ENCODE measurements at regions not wholly inside any gene's neighbourhood (a gene's known extent, or its start where the extent isn't known, plus 50 kb on each side); places are given as distances from the start of the nearest gene placed in this dataset.

- Histone ChIP-seq H4K20me1 (ENCODE audit: control insufficient read depth, insufficient read depth) (no peaks in the 10 kb centered on the region), H3K9ac (ENCODE audit: control insufficient read depth, insufficient read depth, low read length) (no peak overlapping the region), H3K79me2 (ENCODE audit: control insufficient read depth, insufficient read depth, low read length) (no peaks in the 10 kb centered on the region), H3K9me3 (replicated peaks; ENCODE audit: control insufficient read depth, insufficient read depth, low read length) (no peaks in the 10 kb centered on the region), H3K36me3 (ENCODE audit: control insufficient read depth in 2 of 2, insufficient read depth in 2 of 2, low read length in 1 of 2) (no peaks in the 10 kb centered on the region), H2AFZ (ENCODE audit: control insufficient read depth, low read depth, low read length) (no peak overlapping the region), H3K27ac (ENCODE audit: control insufficient read depth, insufficient read depth) (no peak overlapping the region), H3K4me2 (ENCODE audit: control insufficient read depth, insufficient read depth) (no peak overlapping the region), H3K4me3 (no peak overlapping the region), H3K4me1 (ENCODE audit: control insufficient read depth, insufficient read depth, low read length) (no peaks in the 10 kb centered on the region), H3K27me3 (replicated peaks in 1 of 2; ENCODE audit: control insufficient read depth in 2 of 2, insufficient read depth in 2 of 2, low read length in 1 of 2) (no peaks in the 10 kb centered on the region)
- TF ChIP-seq KDM1A (IDR thresholded peaks at IDR 0.05; ENCODE audit: borderline replicate concordance) (no peak), GABPA (IDR thresholded peaks at IDR 0.05; ENCODE audit: low read depth) (no peak), SP1 (IDR thresholded peaks at IDR 0.05; ENCODE audit: low read depth, low read length) (no peak), ATF3 (IDR thresholded peaks at IDR 0.05; ENCODE audit: borderline replicate concordance, extremely low read depth, low read depth, low read length) (no peak), NR2C2 (IDR thresholded peaks at IDR 0.05; ENCODE audit: borderline replicate concordance, control insufficient read depth, insufficient read length, low read depth) (no peak), ZNF622 (IDR thresholded peaks at IDR 0.05) (no peak), SIN3A (IDR thresholded peaks at IDR 0.05; ENCODE audit: low read depth, low read length) (no peak)
- SMC1A ChIA-PET (ENCODE audit: uncharacterized antibody, unreplicated experiment), result no interaction called here
- DNase-seq (ENCODE audit: low read depth, low spot score) (no peak), ATAC-seq (no peak), FAIRE-seq (no peak)
- CTCF ChIA-PET, result no interaction called here
- WGBS (ENCODE audit: insufficient coverage, insufficient replicate concordance, low lambda C conversion rate, missing lambda C conversion rate), result 40% methylated on average over 5 of the region's 5 CpGs
- RAD21 ChIA-PET (ENCODE audit: unreplicated experiment), result no interaction called here
- intact Hi-C loops (cut with micrococcal nuclease; ENCODE audit: unreplicated experiment) (no loop called here), in situ Hi-C loops (cut with MboI) (no loop called here)
- BruUV-seq (replicated peaks), result no TSS peak
- POLR2A ChIA-PET, result no interaction called here
Observed at GRCh38 chr16:26542198-26542597, 524.5 kb upstream of the C16orf82 start.

- ATAC-seq (no peak), FAIRE-seq (no peak), DNase-seq (ENCODE audit: low read depth, low spot score) (no peak)
- CTCF ChIA-PET, result no interaction called here
- Histone ChIP-seq H2AFZ (ENCODE audit: control insufficient read depth, low read depth, low read length) (no peak overlapping the region), H3K79me2 (ENCODE audit: control insufficient read depth, insufficient read depth, low read length) (no peaks in the 10 kb centered on the region), H3K4me2 (ENCODE audit: control insufficient read depth, insufficient read depth) (no peak overlapping the region), H3K4me3 (no peak overlapping the region), H3K27ac (ENCODE audit: control insufficient read depth, insufficient read depth) (no peak overlapping the region), H4K20me1 (ENCODE audit: control insufficient read depth, insufficient read depth) (no peaks in the 10 kb centered on the region), H3K9me3 (replicated peaks; ENCODE audit: control insufficient read depth, insufficient read depth, low read length) (no peaks in the 10 kb centered on the region), H3K4me1 (ENCODE audit: control insufficient read depth, insufficient read depth, low read length) (no peaks in the 10 kb centered on the region), H3K9ac (ENCODE audit: control insufficient read depth, insufficient read depth, low read length) (no peak overlapping the region), H3K36me3 (ENCODE audit: control insufficient read depth in 2 of 2, insufficient read depth in 2 of 2, low read length in 1 of 2) (no peaks in the 10 kb centered on the region), H3K27me3 (replicated peaks in 1 of 2; ENCODE audit: control insufficient read depth in 2 of 2, insufficient read depth in 2 of 2, low read length in 1 of 2) (no peaks in the 10 kb centered on the region)
- POLR2A ChIA-PET, result no interaction called here
- 14% methylated on average over 2 of the region's 2 CpGs for WGBS (ENCODE audit: insufficient coverage, insufficient replicate concordance, low lambda C conversion rate, missing lambda C conversion rate)
- no TSS peak for BruUV-seq (replicated peaks)
- SMC1A ChIA-PET (ENCODE audit: uncharacterized antibody, unreplicated experiment), result no interaction called here
- in situ Hi-C loops (cut with MboI) (no loop called here), intact Hi-C loops (cut with micrococcal nuclease; ENCODE audit: unreplicated experiment) (no loop called here)
- RAD21 ChIA-PET (ENCODE audit: unreplicated experiment), result no interaction called here
- TF ChIP-seq EGR1 (IDR thresholded peaks at IDR 0.05; ENCODE audit: borderline replicate concordance in 1 of 2, low read depth in 2 of 2, low read length in 2 of 2), result no peak
- no peak for TF ChIP-seq EED (IDR thresholded peaks at IDR 0.05; ENCODE audit: low read depth)
- no peak for TF ChIP-seq CTCF (IDR thresholded peaks at IDR 0.05 in 2 of 3, conservative IDR thresholded peaks at IDR 0.05 in 1 of 3; ENCODE audit: control insufficient read depth in 2 of 3, extremely low read depth in 1 of 3, insufficient read depth in 1 of 3, low read depth in 3 of 3, low read length in 3 of 3)
- TF ChIP-seq MTA2 (IDR thresholded peaks at IDR 0.05; ENCODE audit: low read depth), result no peak
- TF ChIP-seq MXI1 (IDR thresholded peaks at IDR 0.05; ENCODE audit: low read depth, low read length), result no peak
- no peak for TF ChIP-seq PRDM15 (CRISPR knock-in tag; IDR thresholded peaks at IDR 0.05)
Observed at GRCh38 chr16:26546573-26546972, 520.2 kb upstream of the C16orf82 start.

Measured in GM12878 (cell line).